GM12873 (cell line): ENCODE measurements at regions not wholly inside any gene's neighbourhood (a gene's known extent, or its start where the extent isn't known, plus 50 kb on each side); places are given as distances from the start of the nearest gene placed in this dataset.

ENCODE experiments used
- TF ChIP-seq, protein P1 (sequence below): IDR thresholded peaks from 2 replicates; pipeline ENCODE4 v1.5.1; 2012; ENCODE audit warnings: low read depth, mild to moderate bottlenecking, moderate library complexity, low read length, control low read depth; ENCODE audit not compliant: insufficient read depth; ENCODE audit errors: missing control alignments

DNA sequence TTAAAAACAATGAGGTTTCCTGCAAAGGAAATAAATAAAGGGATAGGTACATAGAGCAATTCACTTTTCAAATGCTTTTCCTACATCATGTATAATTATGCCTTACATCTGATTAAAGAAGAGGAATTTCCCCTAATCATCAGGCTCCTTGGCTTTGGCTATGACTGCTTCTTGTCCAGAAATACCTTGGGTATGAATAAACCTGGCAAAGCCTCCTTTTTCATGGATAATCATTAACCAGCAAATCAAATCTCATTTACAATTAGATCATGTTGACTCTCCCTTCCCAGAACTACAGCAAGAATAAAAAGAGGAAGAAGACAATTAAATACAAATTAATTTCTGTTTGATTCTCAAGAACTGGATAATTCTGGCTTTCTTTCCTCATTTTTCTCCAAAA lies 58.0 kb upstream of the CD2AP start:
- TF ChIP-seq, protein P1, sequence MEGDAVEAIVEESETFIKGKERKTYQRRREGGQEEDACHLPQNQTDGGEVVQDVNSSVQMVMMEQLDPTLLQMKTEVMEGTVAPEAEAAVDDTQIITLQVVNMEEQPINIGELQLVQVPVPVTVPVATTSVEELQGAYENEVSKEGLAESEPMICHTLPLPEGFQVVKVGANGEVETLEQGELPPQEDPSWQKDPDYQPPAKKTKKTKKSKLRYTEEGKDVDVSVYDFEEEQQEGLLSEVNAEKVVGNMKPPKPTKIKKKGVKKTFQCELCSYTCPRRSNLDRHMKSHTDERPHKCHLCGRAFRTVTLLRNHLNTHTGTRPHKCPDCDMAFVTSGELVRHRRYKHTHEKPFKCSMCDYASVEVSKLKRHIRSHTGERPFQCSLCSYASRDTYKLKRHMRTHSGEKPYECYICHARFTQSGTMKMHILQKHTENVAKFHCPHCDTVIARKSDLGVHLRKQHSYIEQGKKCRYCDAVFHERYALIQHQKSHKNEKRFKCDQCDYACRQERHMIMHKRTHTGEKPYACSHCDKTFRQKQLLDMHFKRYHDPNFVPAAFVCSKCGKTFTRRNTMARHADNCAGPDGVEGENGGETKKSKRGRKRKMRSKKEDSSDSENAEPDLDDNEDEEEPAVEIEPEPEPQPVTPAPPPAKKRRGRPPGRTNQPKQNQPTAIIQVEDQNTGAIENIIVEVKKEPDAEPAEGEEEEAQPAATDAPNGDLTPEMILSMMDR: no peak

DNA sequence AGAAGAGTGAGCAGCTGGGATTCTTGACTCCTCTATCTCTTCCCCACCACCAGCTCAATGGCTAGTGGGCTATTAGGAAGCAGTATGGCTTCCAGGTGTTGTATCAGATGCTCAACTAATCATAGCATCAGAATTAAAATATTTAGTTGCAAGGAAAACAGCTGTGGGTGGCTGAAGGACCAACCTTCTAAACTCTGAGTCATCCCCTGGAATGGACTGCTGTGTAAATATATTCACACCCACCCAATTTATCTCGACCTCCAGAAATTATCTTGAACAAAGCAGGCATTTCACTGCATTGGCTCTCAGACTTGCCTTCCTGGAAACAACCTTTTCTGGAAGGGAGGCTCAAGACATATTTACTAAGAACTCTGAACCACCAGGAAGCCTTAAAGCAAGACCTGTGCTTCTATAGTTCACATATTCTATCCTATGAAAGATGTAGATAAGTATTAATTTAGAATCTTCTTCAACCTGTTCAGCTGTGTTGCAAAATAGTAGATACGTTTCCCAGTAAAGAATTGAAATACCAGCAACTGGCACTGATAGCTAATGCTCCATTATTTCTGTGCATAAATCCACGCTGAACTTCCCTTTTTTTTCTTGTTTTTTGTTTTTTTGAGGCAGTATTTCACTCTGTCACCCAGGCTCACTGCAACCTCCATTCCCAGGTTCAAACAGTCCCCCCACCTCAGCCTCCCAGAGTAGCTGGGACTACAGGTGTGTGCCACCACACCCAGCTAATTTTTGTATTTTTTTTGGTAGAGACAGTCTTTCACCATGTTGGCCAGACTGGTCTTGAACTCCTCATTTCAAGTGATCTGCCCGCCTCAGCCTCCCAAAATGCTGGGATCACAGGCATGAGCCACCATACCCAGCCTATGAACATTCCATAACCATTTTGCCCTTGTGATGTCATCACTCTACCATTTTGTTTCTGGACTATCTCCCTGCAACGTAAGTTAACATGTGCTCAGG lies 56.9 kb upstream of the CD2AP start:
- TF ChIP-seq, protein P1: no peak

DNA sequence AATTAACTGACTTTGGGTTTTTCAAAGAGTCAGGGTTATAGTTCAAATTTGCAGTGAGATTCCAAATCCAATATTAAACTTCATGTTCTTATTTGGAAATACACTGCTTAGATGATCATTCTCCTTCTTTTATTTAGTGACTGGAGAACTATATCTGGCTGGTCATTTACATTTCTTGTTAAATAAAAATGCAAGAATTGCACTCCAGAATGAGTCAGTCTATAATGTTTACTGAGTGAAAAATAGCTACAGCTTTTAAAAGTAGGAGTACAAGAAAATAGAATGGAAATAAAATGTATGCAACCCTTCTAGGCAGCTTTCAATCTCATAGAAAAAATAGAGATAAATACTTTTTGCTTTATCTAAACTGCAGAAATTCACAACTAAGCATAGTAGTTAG lies 54.5 kb upstream of the CD2AP start:
- TF ChIP-seq, protein P1: no peak

DNA sequence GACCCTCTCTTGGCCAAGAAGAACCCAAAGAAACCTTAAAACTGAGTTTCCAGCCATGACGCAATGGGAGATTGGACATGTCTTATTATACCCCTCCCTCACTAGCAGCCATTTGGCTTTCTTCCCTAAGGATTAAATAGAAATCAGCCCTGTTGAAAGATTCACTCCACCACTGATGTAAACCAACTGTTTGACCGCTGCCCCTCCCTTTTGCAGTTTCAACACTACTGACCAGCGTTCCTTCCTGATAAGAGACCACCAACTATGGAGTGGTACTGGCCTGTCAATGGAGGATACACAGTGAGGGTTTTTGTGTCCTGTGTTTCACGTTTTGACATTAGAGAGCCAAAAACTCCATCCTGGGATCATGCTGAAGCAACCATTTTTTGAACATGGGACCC lies 53.2 kb upstream of the CD2AP start:
- TF ChIP-seq, protein P1: no peak

DNA sequence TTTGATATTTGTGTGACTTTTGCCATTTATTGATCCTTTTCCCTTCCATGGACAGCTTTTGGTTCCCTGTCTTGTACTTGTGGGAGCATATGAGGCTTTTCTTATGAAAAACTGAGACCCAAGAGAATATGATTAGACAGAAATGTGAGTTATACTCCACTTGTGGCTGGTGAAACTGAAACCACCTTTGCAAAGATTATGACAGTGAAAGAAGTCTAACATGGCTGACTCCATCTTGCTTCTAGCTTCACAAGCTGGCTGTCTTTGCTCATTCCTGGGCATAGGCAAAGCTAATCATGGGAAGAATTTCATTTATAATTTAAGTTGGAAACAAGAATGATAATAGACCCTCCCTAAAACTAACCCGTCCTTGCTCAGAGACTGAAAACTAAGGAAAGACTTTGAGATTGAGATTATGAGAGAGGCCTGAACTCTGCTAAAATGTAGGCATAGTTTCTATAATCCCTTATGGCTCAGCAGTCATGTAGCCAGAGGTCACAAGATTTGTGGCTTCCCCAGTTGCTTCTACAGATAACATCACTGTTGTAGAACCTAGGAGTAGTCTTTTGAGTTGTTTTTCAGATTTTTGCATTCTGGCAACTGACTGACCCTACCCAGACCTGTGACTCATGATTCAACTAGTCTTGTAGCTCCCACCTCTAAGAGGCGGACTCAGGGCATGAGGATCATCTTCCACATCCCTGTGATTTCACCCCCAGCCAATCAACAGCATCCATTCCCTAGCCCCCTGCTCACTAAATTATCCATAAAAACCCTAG lies 50.9 kb upstream of the CD2AP start:
- TF ChIP-seq, protein P1: no peak

DNA sequence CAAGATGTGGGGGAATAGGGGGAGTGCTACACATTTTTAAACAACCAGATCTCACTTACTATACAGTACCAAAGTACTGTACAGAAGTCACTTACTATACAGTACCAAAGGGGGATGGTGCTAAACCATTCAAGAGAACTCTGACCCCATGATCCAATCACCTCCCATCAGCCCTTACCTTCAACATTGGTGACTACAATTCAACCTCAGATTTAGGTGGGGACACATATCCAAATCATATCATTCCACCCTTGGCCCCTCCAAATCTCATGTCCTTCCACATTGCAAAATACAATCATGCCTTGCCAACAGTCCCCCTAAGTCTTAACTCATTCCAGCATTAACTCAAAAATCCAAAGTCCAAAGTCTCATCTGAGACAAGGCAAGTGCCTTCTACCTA lies 49.9 kb upstream of the CD2AP start:
- TF ChIP-seq, protein P1: no peak
